Ramos (cell line): ENCODE measurements at regions not wholly inside any gene's neighbourhood (a gene's known extent, or its start where the extent isn't known, plus 50 kb on each side); places are given as distances from the start of the nearest gene placed in this dataset.

Source experiments
- in situ Hi-C: fragments of 300-500 bp; cut with MboI; formaldehyde crosslinking; loops from one replicate; pipeline ENCODE4 v1.14.3; 2022; ENCODE audit warnings: low sequenced_read_pairs; ENCODE audit not compliant: unreplicated experiment

- in situ Hi-C loops: no loop called here
These were observed 250.3 kb downstream of the SLC4A3 start for GRCh38 chr2:219877728-219878127.

- in situ Hi-C loops: no loop called here
These were observed 251.1 kb downstream of the SLC4A3 start for GRCh38 chr2:219878516-219878915.

GRCh38 chr2:219881851-219882250 is 254.4 kb downstream of the SLC4A3 start:
- in situ Hi-C loops: no loop called here

GRCh38 chr2:219886615-219887014 is 259.2 kb downstream of the SLC4A3 start:
- in situ Hi-C loops: no loop called here

GRCh38 chr2:219887870-219888269 is 260.4 kb downstream of the SLC4A3 start:
- in situ Hi-C loops: no loop called here

GRCh38 chr2:219893541-219893940 is 266.1 kb downstream of the SLC4A3 start:
- in situ Hi-C loops: no loop called here

GRCh38 chr2:219897456-219897855 is 270.0 kb downstream of the SLC4A3 start:
- in situ Hi-C loops: no loop called here

GRCh38 chr2:219901155-219901554 is 273.7 kb downstream of the SLC4A3 start:
- in situ Hi-C loops: no loop called here

DNA sequence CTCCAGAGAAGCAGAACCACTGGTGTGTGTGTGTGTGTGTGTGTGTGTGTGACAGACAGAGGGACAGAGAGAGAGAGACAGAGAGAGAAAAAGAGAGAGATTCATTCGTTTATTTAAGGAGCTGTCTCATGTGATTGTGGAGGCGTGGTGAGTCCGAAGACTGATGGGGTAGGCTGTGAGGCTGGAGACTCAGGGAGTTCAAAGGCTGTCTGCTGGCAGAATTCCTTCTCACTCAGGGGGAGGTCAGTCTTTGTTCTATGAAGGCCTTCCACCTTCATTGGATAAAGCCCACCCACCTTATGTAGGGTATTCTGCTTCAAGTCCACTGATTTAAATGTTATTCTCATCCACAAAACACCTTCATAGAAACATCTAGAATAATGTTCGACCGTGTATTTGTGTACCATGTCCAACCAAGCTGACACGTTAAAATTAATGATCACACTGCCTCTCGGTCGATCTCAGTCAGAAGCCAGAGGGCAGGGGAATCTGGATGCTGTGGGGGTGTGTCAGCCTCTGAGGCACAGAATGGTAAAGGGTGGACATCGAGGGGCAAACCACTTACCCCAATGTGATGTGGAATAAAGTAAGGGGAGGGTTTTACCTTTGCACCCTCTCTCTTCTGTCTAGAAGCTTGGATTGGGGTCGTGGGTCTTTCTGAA is 275.6 kb downstream of the SLC4A3 start:
- in situ Hi-C loops: no loop called here

- in situ Hi-C loops: no loop called here
These were observed 278.2 kb downstream of the SLC4A3 start for GRCh38 chr2:219905640-219906039.

DNA sequence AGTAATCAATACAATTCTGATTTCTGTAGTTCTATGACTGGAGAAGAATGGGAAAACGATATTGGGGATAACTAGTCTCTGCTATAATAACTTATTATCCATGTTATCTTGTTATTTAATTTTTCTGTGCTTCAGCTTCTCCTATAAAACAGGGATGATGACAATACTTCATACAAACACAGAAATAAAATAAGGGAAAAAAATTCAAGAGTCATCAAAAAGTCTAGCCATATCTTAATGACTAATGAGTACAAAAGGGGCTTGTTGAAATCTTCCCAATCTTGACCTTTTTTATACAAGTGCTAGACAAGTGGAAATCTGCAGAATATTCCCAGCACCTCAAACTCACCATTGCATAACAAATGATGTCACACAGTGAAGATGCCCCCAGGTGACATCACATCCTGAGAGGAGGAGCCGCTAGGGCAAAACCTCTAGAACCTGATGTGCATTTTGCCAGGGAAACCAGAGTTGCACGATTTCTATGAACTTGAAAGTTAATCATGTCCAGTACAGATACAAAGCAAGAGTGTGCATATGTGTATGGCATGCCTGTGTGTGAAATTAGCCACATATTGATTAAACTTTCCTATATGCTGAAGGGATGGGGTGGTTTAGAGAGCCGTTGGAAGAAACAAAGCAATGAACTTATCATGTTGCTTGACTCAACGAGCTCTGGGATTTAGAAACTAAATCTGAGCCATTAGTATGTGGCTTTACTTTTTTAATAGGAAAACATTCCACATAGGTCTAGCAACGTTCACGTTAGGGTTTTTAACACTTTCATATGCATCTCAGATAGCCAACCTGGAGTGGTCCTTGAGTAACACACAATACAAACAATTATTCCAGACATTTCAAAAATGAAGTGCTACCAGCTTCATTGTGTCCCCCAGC is 278.9 kb downstream of the SLC4A3 start:
- in situ Hi-C loops: no loop called here

- in situ Hi-C loops: no loop called here
These were observed 279.6 kb downstream of the SLC4A3 start for GRCh38 chr2:219907011-219907365.

DNA sequence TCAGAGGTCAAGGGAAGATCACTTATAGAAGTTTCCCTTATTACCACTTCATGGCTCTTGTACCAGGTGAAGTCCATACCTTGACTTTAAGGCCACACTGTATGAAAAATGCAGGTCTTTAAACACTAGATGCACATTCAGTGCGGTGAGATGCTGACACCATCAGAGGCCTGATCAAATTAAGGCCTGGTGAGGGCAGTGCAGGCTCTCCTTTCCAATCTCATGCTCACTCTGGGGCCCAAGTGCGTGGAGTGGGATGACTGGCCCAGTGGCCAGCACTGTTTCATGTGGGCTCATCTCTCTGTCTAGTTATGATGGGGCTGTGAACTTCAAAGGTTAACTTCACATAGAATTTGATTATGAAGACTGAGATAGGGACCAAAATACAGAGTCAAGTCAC is 281.1 kb downstream of the SLC4A3 start:
- in situ Hi-C loops: no loop called here

- in situ Hi-C loops: no loop called here
These were observed 284.1 kb downstream of the SLC4A3 start for GRCh38 chr2:219911541-219911940.

GRCh38 chr2:219912491-219912921 is 285.1 kb downstream of the SLC4A3 start:
- in situ Hi-C loops: no loop called here

- in situ Hi-C loops: no loop called here
These were observed 287.1 kb downstream of the SLC4A3 start for GRCh38 chr2:219914577-219914976.

DNA sequence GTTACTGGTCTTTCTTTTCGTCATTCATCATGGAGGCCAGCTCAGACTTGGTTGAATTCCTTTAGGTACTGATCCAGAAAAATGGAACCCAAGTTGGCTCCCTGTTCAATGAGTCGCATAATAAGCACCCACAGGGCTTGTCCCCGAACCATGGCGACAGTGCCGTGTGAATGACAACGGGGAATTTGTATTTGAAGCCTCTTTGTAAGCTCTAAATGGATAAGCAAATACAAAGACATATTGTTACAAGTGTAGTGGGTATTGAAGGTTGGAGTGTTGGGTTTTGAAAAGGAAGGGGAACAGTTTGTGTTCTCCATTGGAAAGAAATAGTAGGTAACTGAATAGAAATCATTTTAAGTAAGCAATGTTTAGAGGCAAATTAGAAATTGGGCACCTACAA is 288.9 kb downstream of the SLC4A3 start:
- in situ Hi-C loops: no loop called here

DNA sequence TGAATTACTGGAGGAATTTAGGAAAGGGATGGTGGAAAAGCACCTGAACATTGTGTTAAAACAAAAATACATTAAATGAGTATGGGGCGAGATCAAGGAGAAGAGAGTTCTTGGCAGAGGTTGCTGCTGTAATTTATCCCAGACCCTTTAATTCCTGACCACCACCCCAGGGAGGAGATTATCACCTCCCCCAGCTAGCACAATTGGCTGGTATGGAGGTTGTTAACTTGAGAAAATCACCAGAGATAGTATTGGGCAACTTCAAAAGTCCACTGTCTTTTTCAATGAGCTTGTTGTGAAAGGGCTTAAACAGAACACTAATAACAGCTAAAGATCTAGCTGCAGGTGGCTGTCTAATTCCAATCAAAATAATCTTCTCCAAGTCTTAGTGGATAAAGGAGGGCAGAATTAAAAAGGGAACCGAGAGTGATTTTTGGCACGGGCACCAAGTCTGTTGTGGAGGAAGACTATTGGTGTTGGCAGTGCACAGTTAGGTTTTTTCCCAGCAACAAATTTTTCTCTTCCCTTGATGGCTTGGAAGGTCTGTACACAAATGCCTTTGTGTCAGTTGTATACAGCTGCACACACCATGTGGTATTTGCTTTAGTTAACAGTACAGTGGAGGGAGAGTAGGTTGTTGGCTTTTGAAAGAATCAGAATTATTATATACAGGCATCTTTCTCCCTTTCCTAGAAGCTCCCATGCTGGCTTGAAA is 289.5 kb downstream of the SLC4A3 start:
- in situ Hi-C loops: no loop called here

- in situ Hi-C loops: no loop called here
These were observed 290.8 kb downstream of the SLC4A3 start for GRCh38 chr2:219918254-219918653.

DNA sequence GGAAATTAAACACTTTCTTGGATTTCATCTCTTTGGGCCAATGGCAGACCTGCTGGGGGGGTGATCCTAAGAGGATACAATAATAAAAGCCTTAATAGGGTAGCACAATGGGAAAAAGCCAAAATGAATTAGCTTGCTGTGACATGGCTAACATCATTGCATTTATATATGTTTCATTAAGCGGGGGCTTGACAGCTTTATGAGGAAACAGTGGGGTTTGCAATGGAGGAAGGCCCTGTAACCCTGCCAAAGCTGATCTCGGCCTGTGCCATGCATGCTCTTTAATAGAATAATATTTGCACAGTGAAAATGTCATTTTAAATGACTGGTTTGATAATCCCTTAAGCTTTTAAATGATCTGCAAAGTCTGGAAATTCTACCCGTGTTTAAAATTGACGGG is 291.5 kb downstream of the SLC4A3 start:
- in situ Hi-C loops: no loop called here

GRCh38 chr2:219919506-219919905 is 292.1 kb downstream of the SLC4A3 start:
- in situ Hi-C loops: no loop called here
